ENCODE measurements at regions not wholly inside any gene's neighbourhood (a gene's known extent, or its start where the extent isn't known, plus 50 kb on each side); places are given as distances from the start of the nearest gene placed in this dataset.

GRCh38 chr6:9540534-9541126 is 874.2 kb downstream of the TFAP2A start:
- peak in 1 of 7 donors; percentile 19 for DNase-seq
- Histone ChIP-seq H3K36me3 (replicated peaks in 1 of 2) (no peaks in the 10 kb centered on the region), H3K27ac (no peak overlapping the region), H3K27me3 (no peaks in the 10 kb centered on the region), H3K9me3 (replicated peaks in 1 of 3) (no peaks in the 10 kb centered on the region), H3K4me3 (no peak overlapping the region), H3K4me1 (replicated peaks in 1 of 2) (no peaks in the 10 kb centered on the region)
- peak; percentile 24 to 70 (median 50) for TF ChIP-seq CTCF (IDR thresholded peaks at IDR 0.05)
- TF ChIP-seq POLR2A (IDR thresholded peaks at IDR 0.05), result no peak
- WGBS, 4 donors, result 49 to 64% (median 55%) methylated on average over 2 of the region's 2 CpGs
- intact Hi-C loops (cut with DNase I), result no loop called here

GRCh38 chr6:9540126-9540525 is 874.7 kb downstream of the TFAP2A start:
- no peak overlapping the region for H3K4me3 ChIP-seq
- intact Hi-C loops (cut with DNase I), result no loop called here
- no peaks in the 10 kb centered on the region for H3K9me3 ChIP-seq (replicated peaks in 1 of 3)
- H3K36me3 ChIP-seq (replicated peaks in 1 of 2), result no peaks in the 10 kb centered on the region
- DNase-seq, result no peak
- no peak for TF ChIP-seq CTCF (IDR thresholded peaks at IDR 0.05)
- H3K27me3 ChIP-seq, result no peaks in the 10 kb centered on the region
- H3K27ac ChIP-seq, result no peak overlapping the region
- H3K4me1 ChIP-seq (replicated peaks in 1 of 2), result no peaks in the 10 kb centered on the region

- Histone ChIP-seq H3K27me3 (no peaks in the 10 kb centered on the region), H3K9me3 (replicated peaks in 1 of 3) (no peaks in the 10 kb centered on the region), H3K27ac (no peak overlapping the region), H3K4me3 (no peak overlapping the region), H3K36me3 (replicated peaks in 1 of 2) (no peaks in the 10 kb centered on the region), H3K4me1 (replicated peaks in 1 of 2) (no peaks in the 10 kb centered on the region)
- 45 to 54% (median 52%) methylated on average over 4 of the region's 4 CpGs for WGBS, 4 donors
- DNase-seq, result no peak
- TF ChIP-seq CTCF (IDR thresholded peaks at IDR 0.05), result no peak
- TF ChIP-seq POLR2A (IDR thresholded peaks at IDR 0.05), result no peak
- intact Hi-C loops (cut with DNase I), result loop anchor here in 1 of 2 donors (5.0 kb wide), 1 partner anchor 893 kb away; no protein-coding TSS in a partner anchor
Measured at GRCh38 chr6:9539231-9539755, 875.6 kb downstream of the TFAP2A start.

- Histone ChIP-seq H3K4me1 (replicated peaks in 1 of 2) (no peaks in the 10 kb centered on the region), H3K9me3 (replicated peaks in 1 of 3) (no peaks in the 10 kb centered on the region), H3K27ac (no peak overlapping the region), H3K27me3 (no peaks in the 10 kb centered on the region), H3K4me3 (no peak overlapping the region), H3K36me3 (replicated peaks in 1 of 2) (no peaks in the 10 kb centered on the region)
- TF ChIP-seq CTCF (IDR thresholded peaks at IDR 0.05), result no peak
- TF ChIP-seq POLR2A (IDR thresholded peaks at IDR 0.05), result no peak
- DNase-seq, result no peak
- WGBS, 4 donors, result 57 to 79% (median 63%) methylated on average over 2 of the region's 2 CpGs
- intact Hi-C loops (cut with DNase I), result loop anchor here in 1 of 2 donors (5.0 kb wide), 1 partner anchor 895 kb away; no protein-coding TSS in a partner anchor
Measured at GRCh38 chr6:9537381-9537780, 877.5 kb downstream of the TFAP2A start.
